Caco-2 (cell line): ENCODE measurements at regions not wholly inside any gene's neighbourhood (a gene's known extent, or its start where the extent isn't known, plus 50 kb on each side); places are given as distances from the start of the nearest gene placed in this dataset.

Experiments
- BruUV-seq: library from RNA; stranded (reverse); fragments of 400-500 nt; replicated peaks from 2 replicates; lab custom pipeline; 2021; lab: Mats Ljungman, UMichigan
- CTCF ChIA-PET: fragments of 300-600 bp; sonication (Branson Sonifier 250); formaldehyde crosslinking; loops from one replicate; lab custom pipeline; 2022; ENCODE audit warnings: antibody characterized with exemption; lab: Charles Lee
- POLR2A ChIA-PET: fragments of 300-600 bp; sonication (Branson Sonifier 250); formaldehyde crosslinking; loops from one replicate; lab custom pipeline; 2022; ENCODE audit warnings: antibody characterized with exemption; lab: Charles Lee
- DNase-seq, 2 experiments: peaks; one replicate each; pipeline versions ENCODE4 v3.0.0 to v3.0.0-alpha.2; 2020 to 2022
- H3K27me3 ChIP-seq: replicated peaks from 2 replicates; pipeline ENCODE4 v1.6.0; 2011; ENCODE audit warnings: low read length; ENCODE audit not compliant: control insufficient read depth, insufficient read depth
- H3K36me3 ChIP-seq: 2 replicates; pipeline ENCODE4 v1.5.1; 2011; ENCODE audit warnings: low read length; ENCODE audit not compliant: control insufficient read depth, insufficient read depth
- H3K4me1 ChIP-seq: fragments of 250-450 bp; sonication (Bioruptor Pico); 2 replicates; pipeline ENCODE4 v1.5.1; 2020; ENCODE audit warnings: mild to moderate bottlenecking
- H3K4me3 ChIP-seq: 2 replicates; pipeline ENCODE4 v1.5.1; 2011; ENCODE audit warnings: low read depth, mild to moderate bottlenecking, control low read depth, low read length
- H3K9me3 ChIP-seq: fragments of 250-450 bp; sonication (Bioruptor Pico); 2 replicates; pipeline ENCODE4 v1.5.1; 2020; ENCODE audit warnings: mild to moderate bottlenecking, moderate library complexity
- H3K27ac Mint-ChIP-seq: one replicate; pipeline ENCODE4 v1.8.0; 2022; ENCODE audit warnings: mixed read lengths; ENCODE audit not compliant: unreplicated experiment
- H3K27me3 Mint-ChIP-seq: one replicate; pipeline ENCODE4 v1.8.0; 2022; ENCODE audit warnings: mixed read lengths; ENCODE audit not compliant: insufficient read depth, unreplicated experiment
- H3K36me3 Mint-ChIP-seq: one replicate; pipeline ENCODE4 v1.8.0; 2022; ENCODE audit warnings: mild to moderate bottlenecking, mixed read lengths; ENCODE audit not compliant: insufficient read depth, unreplicated experiment
- H3K4me1 Mint-ChIP-seq: one replicate; pipeline ENCODE4 v1.8.0; 2022; ENCODE audit warnings: low read depth, mixed read lengths; ENCODE audit not compliant: unreplicated experiment
- H3K4me3 Mint-ChIP-seq: one replicate; pipeline ENCODE4 v1.8.0; 2022; ENCODE audit warnings: mild to moderate bottlenecking, moderate library complexity, mixed read lengths; ENCODE audit not compliant: unreplicated experiment
- H3K9me3 Mint-ChIP-seq: one replicate; pipeline ENCODE4 v1.8.0; 2022; ENCODE audit warnings: mixed read lengths; ENCODE audit not compliant: unreplicated experiment
- CTCF ChIP-seq, 2 experiments: fragments of 200-600 bp in 1 of 2; IDR thresholded peaks; 1 replicate in 1 of 2; 2 replicates in 1 of 2; pipeline versions ENCODE4 v1.5.1 to v1.8.0; 2011 to 2022; ENCODE audit warnings: antibody characterized with exemption in 1 of 2, control low read depth in 1 of 2, inconsistent platforms in 1 of 2, low read depth in 1 of 2, low read length in 1 of 2, mild to moderate bottlenecking in 1 of 2, moderate library complexity in 1 of 2; ENCODE audit not compliant: insufficient read depth in 1 of 2, severe bottlenecking in 1 of 2, unreplicated experiment in 1 of 2
- intact Hi-C: fragments of 100-400 bp; cut with micrococcal nuclease; formaldehyde crosslinking; loops from one replicate; pipeline ENCODE4 v1.10.0; 2022; ENCODE audit not compliant: unreplicated experiment

- TF ChIP-seq CTCF (IDR thresholded peaks at IDR 0.05; ENCODE audit: insufficient read depth in 1 of 2, low read depth in 1 of 2, low read length in 1 of 2, severe bottlenecking in 1 of 2, unreplicated experiment in 1 of 2) = no peak
- H3K36me3 Mint-ChIP-seq = no peaks in the 10 kb centered on the region
- H3K9me3 ChIP-seq = peaks cover 3% of the 10 kb centered on the region; the same call in 1 of the 2 replicates
- no peak overlapping the region for H3K27ac Mint-ChIP-seq
- no peaks in the 10 kb centered on the region for H3K36me3 ChIP-seq
- POLR2A ChIA-PET = no interaction called here
- intact Hi-C loops = no loop called here
- H3K4me3 Mint-ChIP-seq = no peak overlapping the region
- BruUV-seq = no TSS peak
- no peaks in the 10 kb centered on the region for H3K27me3 Mint-ChIP-seq
- H3K4me1 Mint-ChIP-seq = no peaks in the 10 kb centered on the region
- no peaks in the 10 kb centered on the region for H3K9me3 Mint-ChIP-seq
- H3K4me1 ChIP-seq = no peaks in the 10 kb centered on the region
- CTCF ChIA-PET = no interaction called here
- H3K4me3 ChIP-seq = no peak overlapping the region
- no peaks in the 10 kb centered on the region for H3K27me3 ChIP-seq
- no peak for DNase-seq
These were observed 403.6 kb upstream of the PROK2 start for GRCh38 chr3:72188536-72188935.

DNA sequence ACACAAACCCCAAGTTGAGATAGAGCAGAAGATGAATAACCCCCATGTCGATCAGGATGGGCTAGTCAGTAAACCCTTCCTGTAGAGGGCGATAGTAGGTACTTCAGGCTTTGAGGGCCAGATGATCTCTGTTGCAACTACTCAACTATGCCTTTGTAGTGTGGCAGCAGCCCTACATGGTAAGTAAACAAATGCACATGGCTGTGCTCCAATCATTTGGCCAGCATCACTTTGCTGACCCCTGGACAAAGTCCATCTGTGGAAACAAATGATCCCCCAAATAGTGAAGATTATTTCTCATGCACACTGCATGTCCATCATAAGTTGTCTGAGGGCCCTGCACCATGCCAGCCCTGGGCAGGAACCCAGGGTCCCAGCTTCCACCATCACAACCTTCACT, 402.2 kb upstream of the PROK2 start:
- CTCF ChIA-PET = no interaction called here
- TF ChIP-seq CTCF (IDR thresholded peaks at IDR 0.05; ENCODE audit: insufficient read depth in 1 of 2, low read depth in 1 of 2, low read length in 1 of 2, severe bottlenecking in 1 of 2, unreplicated experiment in 1 of 2) = no peak
- Mint-ChIP-seq H3K36me3 (no peaks in the 10 kb centered on the region), H3K4me3 (no peak overlapping the region), H3K9me3 (no peaks in the 10 kb centered on the region), H3K27me3 (peaks cover 3% of the 10 kb centered on the region), H3K4me1 (no peaks in the 10 kb centered on the region), H3K27ac (no peak overlapping the region)
- POLR2A ChIA-PET = no interaction called here
- no peaks in the 10 kb centered on the region for H3K4me1 ChIP-seq
- BruUV-seq = no TSS peak
- no peaks in the 10 kb centered on the region for H3K36me3 ChIP-seq
- DNase-seq = no peak
- peaks cover under 1% of the 10 kb centered on the region; the same call in 1 of the 2 replicates for H3K9me3 ChIP-seq
- intact Hi-C loops = no loop called here
- H3K4me3 ChIP-seq = no peak overlapping the region
- no peaks in the 10 kb centered on the region for H3K27me3 ChIP-seq

GRCh38 chr3:72186400-72186855, 401.5 kb upstream of the PROK2 start:
- Histone ChIP-seq H3K4me1 (no peaks in the 10 kb centered on the region), H3K4me3 (no peak overlapping the region), H3K27me3 (no peaks in the 10 kb centered on the region), H3K36me3 (no peaks in the 10 kb centered on the region), H3K9me3 (no peaks in the 10 kb centered on the region)
- DNase-seq = no peak
- ChIA-PET CTCF (no interaction called here), POLR2A (no interaction called here)
- intact Hi-C loops = no loop called here
- Mint-ChIP-seq H3K4me1 (no peaks in the 10 kb centered on the region), H3K9me3 (no peaks in the 10 kb centered on the region), H3K27me3 (peaks cover 4% of the 10 kb centered on the region), H3K36me3 (no peaks in the 10 kb centered on the region), H3K27ac (no peak overlapping the region), H3K4me3 (no peak overlapping the region)
- no TSS peak for BruUV-seq
- no peak for TF ChIP-seq CTCF (IDR thresholded peaks at IDR 0.05; ENCODE audit: insufficient read depth in 1 of 2, low read depth in 1 of 2, low read length in 1 of 2, severe bottlenecking in 1 of 2, unreplicated experiment in 1 of 2)
